H1 (cell line): ENCODE measurements at regions not wholly inside any gene's neighbourhood (a gene's known extent, or its start where the extent isn't known, plus 50 kb on each side); places are given as distances from the start of the nearest gene placed in this dataset.

Source experiments
- CTCF ChIA-PET: fragments of 300-600 bp; sonication (Branson Sonifier 250); formaldehyde crosslinking; loops from one replicate; lab custom pipeline; 2021; ENCODE audit not compliant: partially characterized antibody; lab: Charles Lee
- POLR2A ChIA-PET: fragments of 300-600 bp; sonication (Branson Sonifier 250); formaldehyde crosslinking; loops from one replicate; lab custom pipeline; 2021; ENCODE audit warnings: inconsistent platforms; ENCODE audit not compliant: partially characterized antibody; lab: Charles Lee
- DNase-seq, 2 experiments: peaks; one replicate each; pipeline versions ENCODE4 v3.0.0 to v3.0.0-alpha.2; 2010 to 2022; ENCODE audit warnings: low spot score in 2 of 2, low read depth in 1 of 2, mixed read lengths in 1 of 2
- FAIRE-seq: peaks from 2 replicates; lab custom pipeline; 2011; peaks lifted over from hg19 to GRCh38; lab: Jason Lieb, UNC
- H2AFZ ChIP-seq: 2 replicates; pipeline ENCODE4 v1.8.1; 2012; ENCODE audit warnings: low read length, inconsistent platforms
- H2AK5ac ChIP-seq: 2 replicates; pipeline ENCODE4 v1.6.1; 2013; ENCODE audit warnings: low read depth, low read length
- H2BK120ac ChIP-seq: replicated peaks from 2 replicates; pipeline ENCODE3; 2013; ENCODE audit warnings: low read depth, low read length, inconsistent platforms
- H2BK12ac ChIP-seq: 2 replicates; pipeline ENCODE4 v1.6.1; 2013; ENCODE audit warnings: low read depth, low read length
- H2BK15ac ChIP-seq: 2 replicates; pipeline ENCODE4 v1.6.1; 2013; ENCODE audit warnings: low read length
- H2BK20ac ChIP-seq: 2 replicates; pipeline ENCODE4 v1.6.1; 2013; ENCODE audit warnings: low read length
- H2BK5ac ChIP-seq: 2 replicates; pipeline ENCODE4 v1.6.1; 2013; ENCODE audit warnings: low read depth, low read length
- H3K14ac ChIP-seq: 2 replicates; pipeline ENCODE4 v1.6.1; 2013; ENCODE audit warnings: inconsistent platforms; ENCODE audit not compliant: insufficient read length
- H3K18ac ChIP-seq: 2 replicates; pipeline ENCODE4 v1.6.1; 2013; ENCODE audit warnings: low read length; ENCODE audit errors: extremely low read depth
- H3K23ac ChIP-seq: 2 replicates; pipeline ENCODE4 v1.6.1; 2013; ENCODE audit warnings: inconsistent platforms; ENCODE audit not compliant: insufficient read length
- H3K23me2 ChIP-seq: 2 replicates; pipeline ENCODE4 v1.6.1; 2013; ENCODE audit warnings: low read depth, low read length
- H3K27ac ChIP-seq: 2 replicates; pipeline ENCODE4 v1.6.1; 2011; ENCODE audit warnings: low read depth, low read length, inconsistent platforms
- H3K27me3 ChIP-seq, 4 experiments: replicated peaks in 1 of 4; 1 replicate in 1 of 4; 2 replicates in 3 of 4; pipeline versions ENCODE4 v1.6.1 to v1.8.1; 2011 to 2013; ENCODE audit warnings: low read length in 3 of 4, mild to moderate bottlenecking in 3 of 4, inconsistent platforms in 2 of 4, mixed read lengths in 2 of 4, moderate library complexity in 1 of 4; ENCODE audit not compliant: control insufficient read depth in 3 of 4, insufficient read depth in 3 of 4; ENCODE audit errors: extremely low read depth in 1 of 4
- H3K36me3 ChIP-seq, 4 experiments: 2 replicates each; pipeline versions ENCODE4 v1.6.1 to v1.8.1; 2011 to 2013; ENCODE audit warnings: mild to moderate bottlenecking in 4 of 4, low read length in 3 of 4, moderate library complexity in 2 of 4, control low read depth in 1 of 4, inconsistent platforms in 1 of 4; ENCODE audit not compliant: insufficient read depth in 4 of 4, control insufficient read depth in 2 of 4
- H3K4ac ChIP-seq: replicated peaks from 2 replicates; pipeline ENCODE3; 2013; ENCODE audit warnings: low read length, low read depth, mixed read lengths, inconsistent platforms; ENCODE audit not compliant: insufficient read length
- H3K4me1 ChIP-seq, 4 experiments: replicated peaks in 1 of 4; 1 replicate in 1 of 4; 2 replicates in 3 of 4; pipeline versions ENCODE4 v1.6.1 to v1.8.1; 2011 to 2013; ENCODE audit warnings: low read length in 3 of 4, inconsistent platforms in 2 of 4, mixed read lengths in 1 of 4; ENCODE audit not compliant: insufficient read depth in 4 of 4, control insufficient read depth in 3 of 4
- H3K4me2 ChIP-seq, 2 experiments: 2 replicates each; pipeline versions ENCODE4 v1.6.1 to v1.8.1; 2011 to 2013; ENCODE audit warnings: low read depth in 2 of 2, low read length in 2 of 2, control low read depth in 1 of 2, inconsistent platforms in 1 of 2, mild to moderate bottlenecking in 1 of 2; ENCODE audit not compliant: insufficient read depth in 1 of 2
- H3K4me3 ChIP-seq, 4 experiments: fragments of 200-600, 300-600 bp in 1 of 4; sonication (generic), shearing (Covaris generic), sonication (Bioruptor Twin) in 1 of 4; 2 replicates each; pipeline versions ENCODE4 v1.5.1 to v1.8.1; 2011 to 2016; ENCODE audit warnings: low read length in 4 of 4, low read depth in 3 of 4, control low read depth in 2 of 4, inconsistent platforms in 2 of 4, mild to moderate bottlenecking in 2 of 4, mixed read lengths in 1 of 4, moderate library complexity in 1 of 4; ENCODE audit not compliant: insufficient read depth in 2 of 4; ENCODE audit errors: extremely low read depth in 1 of 4
- H3K56ac ChIP-seq: replicated peaks from 2 replicates; pipeline ENCODE3; 2013; ENCODE audit warnings: low read depth, mild to moderate bottlenecking, mixed read lengths, low read length, inconsistent platforms; ENCODE audit not compliant: insufficient read length
- H3K79me1 ChIP-seq: 2 replicates; pipeline ENCODE4 v1.6.1; 2013; ENCODE audit warnings: low read depth, low read length, control low read depth
- H3K79me2 ChIP-seq, 2 experiments: 2 replicates each; pipeline versions ENCODE4 v1.6.1 to v1.8.1; 2012 to 2013; ENCODE audit warnings: low read length in 2 of 2, mild to moderate bottlenecking in 2 of 2, inconsistent platforms in 1 of 2; ENCODE audit not compliant: insufficient read depth in 2 of 2, control insufficient read depth in 1 of 2
- H3K9ac ChIP-seq, 4 experiments: replicated peaks in 1 of 4; 1 replicate in 1 of 4; 2 replicates in 3 of 4; pipeline versions ENCODE4 v1.6.1 to v1.8.1; 2011 to 2013; ENCODE audit warnings: low read depth in 3 of 4, low read length in 3 of 4, control low read depth in 2 of 4, mild to moderate bottlenecking in 2 of 4, moderate library complexity in 2 of 4, inconsistent platforms in 1 of 4; ENCODE audit errors: extremely low read depth in 1 of 4
- H3K9me3 ChIP-seq, 2 experiments: 2 replicates each; pipeline versions ENCODE4 v1.6.1 to v1.8.1; 2012 to 2013; ENCODE audit warnings: mild to moderate bottlenecking in 2 of 2, moderate library complexity in 2 of 2, control low read depth in 1 of 2, inconsistent platforms in 1 of 2, low read depth in 1 of 2, low read length in 1 of 2, mixed read lengths in 1 of 2; ENCODE audit not compliant: insufficient read depth in 2 of 2
- H4K20me1 ChIP-seq, 2 experiments: replicated peaks in 1 of 2; 2 replicates each; pipeline versions ENCODE3 to v1.8.1; 2011 to 2013; ENCODE audit warnings: inconsistent platforms in 2 of 2, low read length in 2 of 2, mild to moderate bottlenecking in 1 of 2; ENCODE audit not compliant: insufficient read depth in 2 of 2, control insufficient read depth in 1 of 2
- H4K5ac ChIP-seq: 2 replicates; pipeline ENCODE4 v1.6.1; 2013; ENCODE audit warnings: low read length, low read depth, mixed read lengths, inconsistent platforms; ENCODE audit not compliant: insufficient read length
- H4K8ac ChIP-seq: 2 replicates; pipeline ENCODE4 v1.8.0; 2013; ENCODE audit warnings: mild to moderate bottlenecking, moderate library complexity, low read length, inconsistent platforms; ENCODE audit not compliant: insufficient read depth; ENCODE audit errors: extremely low read depth
- H4K91ac ChIP-seq: replicated peaks from 2 replicates; pipeline ENCODE3; 2013; ENCODE audit warnings: low read length, mixed read lengths, inconsistent platforms; ENCODE audit not compliant: insufficient read length
- CREB1 ChIP-seq: IDR thresholded peaks from 2 replicates; pipeline ENCODE4 v1.6.1; 2012; ENCODE audit warnings: inconsistent platforms
- KDM4A ChIP-seq: IDR thresholded peaks from one replicate; pipeline ENCODE4 v1.7.1; 2012; ENCODE audit warnings: low read depth, mild to moderate bottlenecking, moderate library complexity, low read length, inconsistent platforms; ENCODE audit not compliant: severe bottlenecking
- RNF2 ChIP-seq: fragments of 200-900, 300-1000 bp; sonication (generic); IDR thresholded peaks from 2 replicates; pipeline ENCODE4 v1.7.1; 2016; ENCODE audit warnings: borderline replicate concordance, low read depth, mild to moderate bottlenecking, antibody characterized with exemption, low read length; ENCODE audit not compliant: poor library complexity, severe bottlenecking; ENCODE audit errors: missing control alignments
- ZNF274 ChIP-seq: IDR thresholded peaks from 2 replicates; pipeline ENCODE4 v1.7.0; 2012; ENCODE audit warnings: low read length, borderline replicate concordance; ENCODE audit errors: extremely low read depth
- WGBS, 2 experiments: shearing (Covaris generic) in 1 of 2; methylation state at CpG; one replicate each; pipeline versions ENCODE4 v1.1.6 to v1.1.7; 2013 to 2015; ENCODE audit warnings: low lambda C conversion rate in 2 of 2, mixed read lengths in 2 of 2, inconsistent platforms in 1 of 2, low coverage in 1 of 2, missing lambda C conversion rate in 1 of 2; ENCODE audit not compliant: insufficient replicate concordance in 2 of 2, insufficient coverage in 1 of 2, insufficient read length in 1 of 2; ENCODE audit errors: extremely low coverage in 1 of 2, missing lambda C conversion rate in 1 of 2; 5-methylcytosine and 5-hydroxymethylcytosine counted together

- Histone ChIP-seq H3K4me1 (no peaks in the 10 kb centered on the region), H3K4me2 (no peak overlapping the region), H4K20me1 (no peaks in the 10 kb centered on the region), H4K5ac (no peak overlapping the region), H3K56ac (no peak overlapping the region), H2AK5ac (no peak overlapping the region), H2BK5ac (no peak overlapping the region), H3K9ac (no peak overlapping the region), H3K79me1 (no peaks in the 10 kb centered on the region), H3K4ac (no peak overlapping the region), H4K91ac (no peak overlapping the region), H3K79me2 (no peaks in the 10 kb centered on the region), H2BK15ac (no peak overlapping the region), H3K27ac (no peak overlapping the region), H3K27me3 (no peaks in the 10 kb centered on the region), H3K36me3 (no peaks in the 10 kb centered on the region), H3K14ac (no peak overlapping the region), H2BK12ac (no peak overlapping the region), H2BK120ac (no peak overlapping the region), H3K18ac (no peak overlapping the region), H2BK20ac (no peak overlapping the region), H3K23ac (no peak overlapping the region), H3K4me3 (no peak overlapping the region), H4K8ac (no peak overlapping the region), H3K9me3 (no peaks in the 10 kb centered on the region), H3K23me2 (no peaks in the 10 kb centered on the region), H2AFZ (no peak overlapping the region)
- WGBS, 2 experiments = 72% methylated on average over 2 of the region's 2 CpGs; no CpG with 5 or more reads in 1 of the 2 experiments
- TF ChIP-seq ZNF274 = no peak
- TF ChIP-seq CREB1 = no peak
- TF ChIP-seq KDM4A = no peak
- no peak for TF ChIP-seq RNF2
- POLR2A ChIA-PET = no interaction called here
- FAIRE-seq (no peak), DNase-seq (no peak)
- CTCF ChIA-PET = no interaction called here
Observed at GRCh38 chrX:20495575-20495974, 228.9 kb upstream of the RPS6KA3 start.
